IMR-90 (cell line): ENCODE measurements at regions not wholly inside any gene's neighbourhood (a gene's known extent, or its start where the extent isn't known, plus 50 kb on each side); places are given as distances from the start of the nearest gene placed in this dataset.

ENCODE experiments used
- ATAC-seq: fragments of 200-7000 bp; cut with Tn5 transposase; 2 replicates; pipeline ENCODE4 v1.9.1; 2020; ENCODE audit warnings: low read depth, mild to moderate bottlenecking, moderate library complexity
- BruUV-seq: library from RNA; stranded (reverse); fragments of 400-500 nt; replicated peaks from 2 replicates; lab custom pipeline; 2021; lab: Mats Ljungman, UMichigan
- CTCF ChIA-PET: fragments of 300-600 bp; formaldehyde crosslinking; extraction: SDS; loops from one replicate; lab custom pipeline; 2021; ENCODE audit warnings: antibody characterized with exemption; lab: Yijun Ruan, JAX
- POLR2A ChIA-PET: fragments of 300-600 bp; sonication (Branson Sonifier 250); formaldehyde crosslinking; loops from one replicate; lab custom pipeline; 2022; ENCODE audit warnings: antibody characterized with exemption; ENCODE audit not compliant: unreplicated experiment; lab: Charles Lee
- DNase-seq: peaks from one replicate; pipeline ENCODE4 v3.0.0; 2013
- H2AFZ ChIP-seq: replicated peaks from 2 replicates; pipeline ENCODE3; 2013; ENCODE audit warnings: low read length, mild to moderate bottlenecking; ENCODE audit not compliant: poor library complexity
- H2AK5ac ChIP-seq: 2 replicates; pipeline ENCODE4 v1.6.1; 2013; ENCODE audit warnings: low read depth, low read length, inconsistent platforms
- H2AK9ac ChIP-seq: replicated peaks from 2 replicates; pipeline ENCODE3; 2013; ENCODE audit warnings: mild to moderate bottlenecking, low read depth, low read length, moderate library complexity; ENCODE audit not compliant: poor library complexity
- H2BK120ac ChIP-seq: 2 replicates; pipeline ENCODE4 v1.6.1; 2013; ENCODE audit warnings: low read depth, low read length, inconsistent platforms
- H2BK15ac ChIP-seq: 3 replicates; pipeline ENCODE4 v1.6.1; 2013; ENCODE audit warnings: low read depth, low read length, inconsistent platforms
- H2BK20ac ChIP-seq: 2 replicates; pipeline ENCODE4 v1.6.1; 2013; ENCODE audit warnings: low read depth, mild to moderate bottlenecking, inconsistent platforms, low read length, moderate library complexity
- H2BK5ac ChIP-seq: 2 replicates; pipeline ENCODE4 v1.6.1; 2013; ENCODE audit warnings: mild to moderate bottlenecking, low read depth, low read length, inconsistent platforms; ENCODE audit not compliant: poor library complexity, severe bottlenecking
- H3K14ac ChIP-seq: replicated peaks from 2 replicates; pipeline ENCODE4 v1.6.1; 2013; ENCODE audit warnings: low read depth, low read length, inconsistent platforms
- H3K18ac ChIP-seq: 2 replicates; pipeline ENCODE4 v1.6.1; 2013; ENCODE audit warnings: low read depth, low read length, control low read depth
- H3K23ac ChIP-seq: 2 replicates; pipeline ENCODE4 v1.6.1; 2013; ENCODE audit warnings: low read depth, low read length, inconsistent platforms
- H3K27ac ChIP-seq: 2 replicates; pipeline ENCODE4 v1.5.1; 2013; ENCODE audit warnings: mild to moderate bottlenecking, control low read depth, low read length; ENCODE audit not compliant: insufficient read depth
- H3K27me3 ChIP-seq: 2 replicates; pipeline ENCODE4 v1.6.1; 2013; ENCODE audit warnings: low read length; ENCODE audit not compliant: control insufficient read depth, insufficient read depth
- H3K36me3 ChIP-seq: 2 replicates; pipeline ENCODE4 v1.6.1; 2013; ENCODE audit warnings: low read length, mixed read lengths; ENCODE audit not compliant: control insufficient read depth, insufficient read depth
- H3K4ac ChIP-seq: 2 replicates; pipeline ENCODE4 v1.6.1; 2013; ENCODE audit warnings: low read depth, low read length, inconsistent platforms
- H3K4me1 ChIP-seq: 2 replicates; pipeline ENCODE4 v1.6.1; 2013; ENCODE audit warnings: low read length, mixed read lengths; ENCODE audit not compliant: control insufficient read depth, insufficient read depth
- H3K4me2 ChIP-seq: 2 replicates; pipeline ENCODE4 v1.6.1; 2013; ENCODE audit warnings: low read depth, mild to moderate bottlenecking, control low read depth, low read length, moderate library complexity
- H3K4me3 ChIP-seq: 2 replicates; pipeline ENCODE4 v1.5.1; 2013; ENCODE audit warnings: low read depth, mild to moderate bottlenecking, control low read depth, low read length, moderate library complexity; ENCODE audit not compliant: insufficient read depth
- H3K56ac ChIP-seq: 2 replicates; pipeline ENCODE4 v1.6.1; 2013; ENCODE audit warnings: low read length, inconsistent platforms; ENCODE audit not compliant: insufficient read depth; ENCODE audit errors: extremely low read depth
- H3K79me1 ChIP-seq, 2 experiments: 2 replicates each; pipeline ENCODE4 v1.6.1; 2013; ENCODE audit warnings: low read length in 2 of 2, inconsistent platforms in 1 of 2, low read depth in 1 of 2
- H3K9ac ChIP-seq: 2 replicates; pipeline ENCODE4 v1.6.1; 2013; ENCODE audit warnings: low read depth, low read length, control low read depth
- H3K9me1 ChIP-seq: 2 replicates; pipeline ENCODE4 v1.6.1; 2013; ENCODE audit warnings: low read length, inconsistent platforms; ENCODE audit not compliant: insufficient read depth
- H3K9me3 ChIP-seq: 2 replicates; pipeline ENCODE4 v1.6.1; 2013; ENCODE audit warnings: low read length; ENCODE audit not compliant: control insufficient read depth, insufficient read depth
- H4K20me1 ChIP-seq: 2 replicates; pipeline ENCODE4 v1.6.1; 2013; ENCODE audit warnings: low read length, inconsistent platforms; ENCODE audit not compliant: insufficient read depth
- H4K5ac ChIP-seq: 2 replicates; pipeline ENCODE4 v1.6.1; 2013; ENCODE audit warnings: mild to moderate bottlenecking, low read depth, low read length, control low read depth
- H4K8ac ChIP-seq, 2 experiments: 2 replicates each; pipeline ENCODE4 v1.6.1; 2013; ENCODE audit warnings: low read depth in 2 of 2, low read length in 2 of 2, control low read depth in 1 of 2, inconsistent platforms in 1 of 2
- H4K91ac ChIP-seq: 2 replicates; pipeline ENCODE4 v1.6.1; 2013; ENCODE audit warnings: low read depth, low read length, inconsistent platforms; ENCODE audit not compliant: insufficient read depth
- BHLHE40 ChIP-seq: fragments of 150-350 bp; IDR thresholded peaks from 2 replicates; pipeline ENCODE4 v1.6.1; 2016; ENCODE audit warnings: mild to moderate bottlenecking, low read depth, low read length
- CEBPB ChIP-seq: IDR thresholded peaks from 2 replicates; pipeline ENCODE4 v1.6.1; 2012; ENCODE audit warnings: low read depth, low read length, improper control_type of control experiment
- ELK1 ChIP-seq: fragments of 150-350 bp; IDR thresholded peaks from 2 replicates; pipeline ENCODE4 v1.6.1; 2016; ENCODE audit warnings: low read depth, mild to moderate bottlenecking, low read length, moderate library complexity, borderline replicate concordance
- FOS ChIP-seq: fragments of 150-350 bp; IDR thresholded peaks from 2 replicates; pipeline ENCODE4 v1.6.1; 2016; ENCODE audit warnings: low read depth, low read length
- MAFK ChIP-seq: IDR thresholded peaks from 2 replicates; pipeline ENCODE4 v1.6.1; 2012; ENCODE audit warnings: low read depth, low read length, improper control_type of control experiment
- MAZ ChIP-seq: IDR thresholded peaks from 2 replicates; pipeline ENCODE4 v1.6.1; 2012; ENCODE audit warnings: low read depth, mild to moderate bottlenecking, low read length, improper control_type of control experiment, moderate library complexity, borderline replicate concordance
- MXI1 ChIP-seq: IDR thresholded peaks from 2 replicates; pipeline ENCODE4 v1.6.1; 2012; ENCODE audit warnings: low read depth, mild to moderate bottlenecking, low read length, moderate library complexity, borderline replicate concordance
- NFE2L2 ChIP-seq: fragments of 150-350 bp; IDR thresholded peaks from 2 replicates; pipeline ENCODE4 v1.6.1; 2016; ENCODE audit warnings: low read depth, mild to moderate bottlenecking, low read length
- RAD21 ChIP-seq: IDR thresholded peaks from 2 replicates; pipeline ENCODE4 v1.6.1; 2012; ENCODE audit warnings: low read length, improper control_type of control experiment
- RCOR1 ChIP-seq: IDR thresholded peaks from 2 replicates; pipeline ENCODE4 v1.6.1; 2012; ENCODE audit warnings: mild to moderate bottlenecking, low read length, improper control_type of control experiment; ENCODE audit not compliant: insufficient replicate concordance
- RFX5 ChIP-seq: IDR thresholded peaks from 2 replicates; pipeline ENCODE4 v1.8.0; 2012; ENCODE audit warnings: low read depth, mild to moderate bottlenecking, low read length, moderate library complexity
- SMC3 ChIP-seq: fragments of 150-350 bp; IDR thresholded peaks from 2 replicates; pipeline ENCODE4 v1.6.1; 2016; ENCODE audit warnings: low read depth, mild to moderate bottlenecking, antibody characterized with exemption, low read length, moderate library complexity
- USF2 ChIP-seq: fragments of 150-350 bp; IDR thresholded peaks from 2 replicates; pipeline ENCODE4 v1.6.1; 2017; ENCODE audit warnings: mild to moderate bottlenecking, antibody characterized with exemption, low read length, low read depth
- WGBS, 2 experiments: methylation state at CpG; one replicate each; pipeline versions ENCODE4 v1.1.5 to v1.1.7; 2013; ENCODE audit warnings: missing lambda C conversion rate in 2 of 2; ENCODE audit not compliant: insufficient read length in 1 of 2; ENCODE audit errors: extremely low coverage in 2 of 2; 5-methylcytosine and 5-hydroxymethylcytosine counted together
- dilution Hi-C: fragments of 300-500 bp; cut with HindIII; formaldehyde crosslinking; loops from one replicate; pipeline ENCODE4 v1.14.3; 2018; ENCODE audit warnings: low sequenced_read_pairs; ENCODE audit not compliant: unreplicated experiment
- in situ Hi-C: fragments of 300-500 bp; cut with MboI; formaldehyde crosslinking; loops from 3 replicates; pipeline ENCODE4 v1.14.3; 2019; ENCODE audit warnings: low sequenced_read_pairs, inconsistent platforms, mixed read lengths
- intact Hi-C: fragments of 100-400 bp; cut with micrococcal nuclease; formaldehyde crosslinking; loops from 2 replicates; pipeline ENCODE4 v1.10.0; 2022

- WGBS, 2 experiments = no CpG with 5 or more reads among the region's 8 CpGs
- Histone ChIP-seq H2BK120ac (no peak overlapping the region), H3K9ac (no peak overlapping the region), H2BK5ac (no peak overlapping the region), H2AFZ (no peak overlapping the region), H2BK20ac (no peak overlapping the region), H3K9me1 (no peaks in the 10 kb centered on the region), H4K5ac (no peak overlapping the region), H3K4me1 (no peaks in the 10 kb centered on the region), H4K20me1 (no peaks in the 10 kb centered on the region), H3K4ac (no peak overlapping the region), H3K18ac (no peak overlapping the region), H3K14ac (no peak overlapping the region), H2AK9ac (no peak overlapping the region), H4K91ac (no peak overlapping the region), H3K56ac (no peak overlapping the region), H3K4me2 (no peak overlapping the region), H3K27ac (no peak overlapping the region), H3K23ac (no peak overlapping the region), H3K79me1 (no peaks in the 10 kb centered on the region), H3K36me3 (no peaks in the 10 kb centered on the region), H2BK15ac (no peak overlapping the region), H3K4me3 (no peak overlapping the region), H3K27me3 (no peaks in the 10 kb centered on the region), H4K8ac (no peak overlapping the region), H3K9me3 (peaks cover 15% of the 10 kb centered on the region), H2AK5ac (no peak overlapping the region)
- in situ Hi-C loops = no loop called here
- intact Hi-C loops = no loop called here
- ChIA-PET POLR2A (no interaction called here), CTCF (interaction anchor here (0.6 kb wide), 1 partner anchor 285 kb away, joined by 5 read pairs; no protein-coding TSS in a partner anchor)
- ATAC-seq = no peak
- no peak for DNase-seq
- dilution Hi-C loops = no loop called here
- TF ChIP-seq NFE2L2 (no peak), BHLHE40 (no peak), ELK1 (no peak), USF2 (no peak), FOS (no peak), RCOR1 (no peak), MXI1 (no peak), RAD21 (no peak), RFX5 (no peak), MAFK (no peak), MAZ (no peak), CEBPB (no peak), SMC3 (no peak)
- BruUV-seq = no TSS peak
Measured at GRCh38 chr2:4882941-4883340, 809.2 kb upstream of the SOX11 start.
